ENCODE measurements at regions not wholly inside any gene's neighbourhood (a gene's known extent, or its start where the extent isn't known, plus 50 kb on each side); places are given as distances from the start of the nearest gene placed in this dataset.

- H3K9me3 ChIP-seq (ENCODE audit: low read length), result no peaks in the 10 kb centered on the region
- H3K9me2 ChIP-seq (ENCODE audit: insufficient read depth, low read length), result no peaks in the 10 kb centered on the region
- H4K20me1 ChIP-seq (ENCODE audit: insufficient read depth, low read length), result no peaks in the 10 kb centered on the region
- CTCF ChIA-PET (ENCODE audit: unreplicated experiment), result no interaction called here
- no peaks in the 10 kb centered on the region for H3K36me3 ChIP-seq (ENCODE audit: insufficient read depth, low read length)
- intact Hi-C loops (cut with micrococcal nuclease; ENCODE audit: unreplicated experiment), result no loop called here
- H3K79me2 ChIP-seq (ENCODE audit: insufficient read depth, low read depth, low read length), result no peaks in the 10 kb centered on the region
- no peak overlapping the region for H3K4me3 ChIP-seq (ENCODE audit: low read depth, low read length, poor library complexity, severe bottlenecking)
- H3K4me2 ChIP-seq (ENCODE audit: low read length), result no peak overlapping the region
- BruUV-seq (replicated peaks), result no TSS peak
- no peak overlapping the region for H2AFZ ChIP-seq (ENCODE audit: low read length)
- POLR2A ChIA-PET, result interaction anchor here (1.3 kb wide), 1 partner anchor 11 kb away, joined by 3 read pairs; no protein-coding TSS in a partner anchor
- H3K4me1 ChIP-seq (ENCODE audit: insufficient read depth, low read length, poor library complexity, severe bottlenecking), result no peaks in the 10 kb centered on the region
- no peak for DNase-seq (ENCODE audit: low spot score)
- TF ChIP-seq CTCF (conservative IDR thresholded peaks at IDR 0.05; ENCODE audit: low read length) (no peak), EZH2phosphoT487 (IDR thresholded peaks at IDR 0.05; ENCODE audit: borderline replicate concordance, low read depth, low read length) (no peak)
- H3K27ac ChIP-seq (ENCODE audit: low read depth, low read length, poor library complexity, severe bottlenecking), result no peak overlapping the region
Observed at GRCh38 chr1:216827251-216827650, 104.0 kb upstream of the ESRRG start.

- Histone ChIP-seq H3K9me2 (ENCODE audit: insufficient read depth, low read length) (no peaks in the 10 kb centered on the region), H3K4me2 (ENCODE audit: low read length) (no peak overlapping the region), H3K36me3 (ENCODE audit: insufficient read depth, low read length) (no peaks in the 10 kb centered on the region), H3K9me3 (ENCODE audit: low read length) (no peaks in the 10 kb centered on the region), H3K27ac (ENCODE audit: low read depth, low read length, poor library complexity, severe bottlenecking) (no peak overlapping the region), H3K4me1 (ENCODE audit: insufficient read depth, low read length, poor library complexity, severe bottlenecking) (no peaks in the 10 kb centered on the region), H4K20me1 (ENCODE audit: insufficient read depth, low read length) (no peaks in the 10 kb centered on the region), H3K79me2 (ENCODE audit: insufficient read depth, low read depth, low read length) (no peaks in the 10 kb centered on the region), H2AFZ (ENCODE audit: low read length) (no peak overlapping the region), H3K4me3 (ENCODE audit: low read depth, low read length, poor library complexity, severe bottlenecking) (no peak overlapping the region)
- ChIA-PET POLR2A (no interaction called here), CTCF (ENCODE audit: unreplicated experiment) (no interaction called here)
- intact Hi-C loops (cut with micrococcal nuclease; ENCODE audit: unreplicated experiment), result no loop called here
- no peak for DNase-seq (ENCODE audit: low spot score)
- TF ChIP-seq CTCF (conservative IDR thresholded peaks at IDR 0.05; ENCODE audit: low read length) (no peak), EZH2phosphoT487 (IDR thresholded peaks at IDR 0.05; ENCODE audit: borderline replicate concordance, low read depth, low read length) (no peak)
- no TSS peak for BruUV-seq (replicated peaks)
Observed at GRCh38 chr1:216826646-216827045, 103.4 kb upstream of the ESRRG start.

- no peak overlapping the region for H3K27ac ChIP-seq (ENCODE audit: low read depth, low read length, poor library complexity, severe bottlenecking)
- H3K4me1 ChIP-seq (ENCODE audit: insufficient read depth, low read length, poor library complexity, severe bottlenecking), result no peaks in the 10 kb centered on the region
- no peaks in the 10 kb centered on the region for H3K79me2 ChIP-seq (ENCODE audit: insufficient read depth, low read depth, low read length)
- no peaks in the 10 kb centered on the region for H3K9me3 ChIP-seq (ENCODE audit: low read length)
- no peak overlapping the region for H3K4me3 ChIP-seq (ENCODE audit: low read depth, low read length, poor library complexity, severe bottlenecking)
- H3K4me2 ChIP-seq (ENCODE audit: low read length), result no peak overlapping the region
- intact Hi-C loops (cut with micrococcal nuclease; ENCODE audit: unreplicated experiment), result no loop called here
- no peaks in the 10 kb centered on the region for H3K9me2 ChIP-seq (ENCODE audit: insufficient read depth, low read length)
- no peak overlapping the region for H2AFZ ChIP-seq (ENCODE audit: low read length)
- no peak for TF ChIP-seq CTCF (conservative IDR thresholded peaks at IDR 0.05; ENCODE audit: low read length)
- TF ChIP-seq EZH2phosphoT487 (IDR thresholded peaks at IDR 0.05; ENCODE audit: borderline replicate concordance, low read depth, low read length), result no peak
- no peak for DNase-seq (ENCODE audit: low spot score)
- no peaks in the 10 kb centered on the region for H3K36me3 ChIP-seq (ENCODE audit: insufficient read depth, low read length)
- no TSS peak for BruUV-seq (replicated peaks)
- ChIA-PET CTCF (ENCODE audit: unreplicated experiment) (no interaction called here), POLR2A (no interaction called here)
- H4K20me1 ChIP-seq (ENCODE audit: insufficient read depth, low read length), result no peaks in the 10 kb centered on the region
Observed at GRCh38 chr1:216826214-216826613, 103.0 kb upstream of the ESRRG start.

Measured in OCI-LY7 (cell line).